K562 (cell line): ENCODE measurements at regions not wholly inside any gene's neighbourhood (a gene's known extent, or its start where the extent isn't known, plus 50 kb on each side); places are given as distances from the start of the nearest gene placed in this dataset.

Experiments used
- GTF2B ChIP-seq: IDR thresholded peaks from 2 replicates; pipeline ENCODE4 v1.6.1; 2011; ENCODE audit not compliant: insufficient read length; ENCODE audit errors: extremely low read depth
- KAT2B ChIP-seq: IDR thresholded peaks from one replicate; pipeline ENCODE4 v1.6.1; 2012; ENCODE audit warnings: low read depth, mild to moderate bottlenecking, control low read depth, inconsistent platforms, low read length, moderate library complexity
- MYNN ChIP-seq, 2 experiments: sonication (generic); formaldehyde crosslinking in 1 of 2; IDR thresholded peaks; 2 replicates each; pipeline versions ENCODE4 v1.5.0 to v1.6.1; 2016 to 2020; ENCODE audit warnings: antibody characterized with exemption in 1 of 2, missing genetic modification reagents in 1 of 2
- POLR3G ChIP-seq: IDR thresholded peaks from 2 replicates; pipeline ENCODE4 v1.6.1; 2011; ENCODE audit not compliant: insufficient read length, insufficient replicate concordance; ENCODE audit errors: extremely low read depth
- PRDM10 ChIP-seq: fragments of 450-650 bp; IDR thresholded peaks from 2 replicates; pipeline ENCODE4 v1.6.1; 2018; ENCODE audit not compliant: partially characterized antibody
- RFX1 ChIP-seq: fragments of 450-650 bp; IDR thresholded peaks from 2 replicates; pipeline ENCODE4 v1.6.1; 2016; ENCODE audit warnings: mild to moderate bottlenecking, moderate library complexity
- ZNF764 ChIP-seq: fragments of 250-450 bp; sonication (Bioruptor Pico); IDR thresholded peaks from 2 replicates; pipeline ENCODE4 v1.4.0; 2020; ENCODE audit warnings: low read depth, mild to moderate bottlenecking, moderate library complexity
- TF ChIP-seq, protein P1 (sequence below): fragments of 450-650 bp; formaldehyde crosslinking; conservative IDR thresholded peaks from 2 replicates; pipeline ENCODE4 v1.4.0; 2022; ENCODE audit warnings: mild to moderate bottlenecking, missing genetic modification characterization

GRCh38 chr2:146927080-146927711, 917.6 kb upstream of the ACVR2A start (continued):
- TF ChIP-seq KAT2B = no peak
- no peak for TF ChIP-seq ZNF764
- TF ChIP-seq, protein P1, sequence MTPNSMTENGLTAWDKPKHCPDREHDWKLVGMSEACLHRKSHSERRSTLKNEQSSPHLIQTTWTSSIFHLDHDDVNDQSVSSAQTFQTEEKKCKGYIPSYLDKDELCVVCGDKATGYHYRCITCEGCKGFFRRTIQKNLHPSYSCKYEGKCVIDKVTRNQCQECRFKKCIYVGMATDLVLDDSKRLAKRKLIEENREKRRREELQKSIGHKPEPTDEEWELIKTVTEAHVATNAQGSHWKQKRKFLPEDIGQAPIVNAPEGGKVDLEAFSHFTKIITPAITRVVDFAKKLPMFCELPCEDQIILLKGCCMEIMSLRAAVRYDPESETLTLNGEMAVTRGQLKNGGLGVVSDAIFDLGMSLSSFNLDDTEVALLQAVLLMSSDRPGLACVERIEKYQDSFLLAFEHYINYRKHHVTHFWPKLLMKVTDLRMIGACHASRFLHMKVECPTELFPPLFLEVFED = no peak
- TF ChIP-seq MYNN (IDR thresholded peaks at IDR 0.05) = no peak
- no peak for TF ChIP-seq MYNN (CRISPR knock-in tag; IDR thresholded peaks at IDR 0.05)
- TF ChIP-seq POLR3G = no peak
- TF ChIP-seq GTF2B = no peak
- no peak for TF ChIP-seq PRDM10
- no peak for TF ChIP-seq RFX1
